CD4-positive, alpha-beta memory T cell (primary cell): ENCODE measurements at regions not wholly inside any gene's neighbourhood (a gene's known extent, or its start where the extent isn't known, plus 50 kb on each side); places are given as distances from the start of the nearest gene placed in this dataset.

Experiments used
- CTCF ChIA-PET: fragments of 350-600 bp; sonication (Branson Sonifier 250); formaldehyde crosslinking; loops from one replicate; lab custom pipeline; 2021; ENCODE audit warnings: inconsistent platforms; ENCODE audit not compliant: partially characterized antibody; lab: Charles Lee
- POLR2A ChIA-PET: fragments of 350-600 bp; sonication (Branson Sonifier 250); formaldehyde crosslinking; loops from one replicate; lab custom pipeline; 2021; ENCODE audit not compliant: partially characterized antibody; lab: Charles Lee
- DNase-seq, 5 donors: peaks; one replicate each; pipeline versions ENCODE4 v3.0.0 to v3.0.0-alpha.2; 2020 to 2022; ENCODE audit warnings: mixed read lengths in 1 of 5
- H3K27ac ChIP-seq: one replicate; pipeline ENCODE4 v1.7.0; 2013; ENCODE audit warnings: low read depth, low read length
- H3K27me3 ChIP-seq: 2 replicates; pipeline ENCODE4 v1.7.0; 2013; ENCODE audit warnings: mild to moderate bottlenecking, low read length, moderate library complexity; ENCODE audit not compliant: insufficient read depth
- H3K36me3 ChIP-seq: 2 replicates; pipeline ENCODE4 v1.7.0; 2013; ENCODE audit warnings: mild to moderate bottlenecking, low read length, moderate library complexity; ENCODE audit not compliant: insufficient read depth
- H3K4me1 ChIP-seq: 2 replicates; pipeline ENCODE4 v1.7.0; 2013; ENCODE audit warnings: mild to moderate bottlenecking, low read length, moderate library complexity; ENCODE audit not compliant: insufficient read depth
- H3K4me3 ChIP-seq, 2 donors: one replicate each; pipeline ENCODE4 v1.7.0; 2013; ENCODE audit warnings: low read length in 2 of 2, mild to moderate bottlenecking in 1 of 2
- H3K9me3 ChIP-seq, 2 donors: one replicate each; pipeline ENCODE4 v1.7.0; 2013; ENCODE audit warnings: low read length in 2 of 2, control low read depth in 1 of 2; ENCODE audit not compliant: control insufficient read depth in 1 of 2
- H3K27ac Mint-ChIP-seq, 7 donors: one replicate each; pipeline ENCODE4 v1.8.0; 2020 to 2021; ENCODE audit warnings: mixed read lengths in 7 of 7, mild to moderate bottlenecking in 6 of 7, inconsistent platforms in 3 of 7, moderate library complexity in 3 of 7
- H3K27me3 Mint-ChIP-seq, 2 donors: one replicate each; pipeline ENCODE4 v1.8.0; 2020 to 2021; ENCODE audit warnings: mixed read lengths in 2 of 2
- H3K36me3 Mint-ChIP-seq, 2 donors: one replicate each; pipeline ENCODE4 v1.8.0; 2020 to 2021; ENCODE audit warnings: mixed read lengths in 2 of 2, inconsistent platforms in 1 of 2, mild to moderate bottlenecking in 1 of 2
- H3K4me1 Mint-ChIP-seq, 4 donors: one replicate each; pipeline ENCODE4 v1.8.0; 2020 to 2021; ENCODE audit warnings: mixed read lengths in 4 of 4, mild to moderate bottlenecking in 1 of 4
- H3K4me3 Mint-ChIP-seq, 8 donors: one replicate each; pipeline ENCODE4 v1.8.0; 2020 to 2021; ENCODE audit warnings: mixed read lengths in 8 of 8, mild to moderate bottlenecking in 7 of 8, moderate library complexity in 6 of 8, inconsistent platforms in 3 of 8
- H3K9me3 Mint-ChIP-seq, 8 donors: one replicate each; pipeline ENCODE4 v1.8.0; 2020 to 2021; ENCODE audit warnings: mixed read lengths in 8 of 8, mild to moderate bottlenecking in 5 of 8, inconsistent platforms in 3 of 8, moderate library complexity in 1 of 8
- intact Hi-C: fragments of 100-400 bp; cut with micrococcal nuclease; formaldehyde crosslinking; loops from one replicate; pipeline ENCODE4 v1.15.1; 2023

DNA sequence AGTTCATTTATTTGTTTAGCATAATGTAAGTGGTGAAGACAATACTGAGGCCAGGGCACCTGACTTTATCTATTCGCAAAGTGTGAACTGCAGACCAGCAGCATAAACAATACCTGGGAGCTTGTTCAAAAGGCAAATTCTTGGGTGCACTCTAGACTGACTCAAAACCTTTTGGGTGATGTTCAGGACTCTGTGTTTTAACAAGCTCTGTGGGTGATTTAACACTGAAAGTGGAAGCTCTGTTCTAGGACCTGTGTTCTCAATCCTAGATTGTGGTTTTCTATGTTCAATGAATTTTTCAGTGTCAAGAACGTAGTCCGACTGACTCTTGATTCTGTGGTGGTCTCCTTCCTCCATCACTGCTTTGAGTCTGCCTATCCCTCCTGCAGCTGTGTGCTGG lies 71.9 kb downstream of the GPR88 start:
- intact Hi-C loops, result no loop called here
- ChIA-PET CTCF (no interaction called here), POLR2A (no interaction called here)
- H3K4me1 ChIP-seq, result peaks cover 14% of the 10 kb centered on the region
- H3K4me3 ChIP-seq, result no peak overlapping the region
- Mint-ChIP-seq H3K27ac (no peak overlapping the region), H3K27me3 (peaks cover 12 to 16% of the 10 kb centered on the region in 2 donors), H3K9me3 (peaks cover 0 to 5% (median 2%) of the 10 kb centered on the region in 8 donors), H3K4me1 (peaks cover 9 to 18% (median 15%) of the 10 kb centered on the region in 4 donors), H3K36me3 (no peaks in the 10 kb centered on the region), H3K4me3 (no peak overlapping the region)
- H3K27me3 ChIP-seq, result no peaks in the 10 kb centered on the region
- H3K9me3 ChIP-seq, result no peaks in the 10 kb centered on the region
- DNase-seq, result no peak
- no peaks in the 10 kb centered on the region for H3K36me3 ChIP-seq
- no peak overlapping the region for H3K27ac ChIP-seq

DNA sequence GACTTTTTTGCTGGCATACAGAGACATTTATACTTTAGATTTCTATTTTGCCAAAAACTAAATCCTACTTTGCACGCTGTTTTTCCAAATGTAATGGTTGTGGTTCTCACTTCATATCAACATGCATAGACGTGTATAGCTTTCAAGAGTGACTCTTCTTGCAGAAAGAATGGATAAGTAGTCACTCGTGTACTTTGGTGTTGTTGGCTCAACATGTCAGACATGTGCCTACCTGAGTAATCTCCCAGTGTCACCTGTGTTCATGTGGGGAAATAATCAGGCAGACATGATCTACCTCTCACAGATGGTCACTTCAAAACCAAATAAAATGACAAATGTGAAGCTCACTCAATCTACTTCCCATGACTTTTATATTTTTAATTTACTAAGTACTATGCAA lies 73.1 kb downstream of the GPR88 start:
- H3K4me1 Mint-ChIP-seq, result peaks cover 10 to 18% (median 15%) of the 10 kb centered on the region in 4 donors
- H3K27ac ChIP-seq, result no peak overlapping the region
- intact Hi-C loops, result no loop called here
- H3K27me3 ChIP-seq, result no peaks in the 10 kb centered on the region
- H3K9me3 Mint-ChIP-seq, result no peaks in the 10 kb centered on the region
- no peaks in the 10 kb centered on the region for H3K36me3 ChIP-seq
- no peak for DNase-seq
- H3K27me3 Mint-ChIP-seq, result peaks cover 5 to 7% of the 10 kb centered on the region in 2 donors
- H3K36me3 Mint-ChIP-seq, result no peaks in the 10 kb centered on the region
- ChIA-PET POLR2A (no interaction called here), CTCF (no interaction called here)
- H3K4me3 Mint-ChIP-seq, result no peak overlapping the region
- H3K9me3 ChIP-seq, result no peaks in the 10 kb centered on the region
- no peak overlapping the region for H3K27ac Mint-ChIP-seq
- no peak overlapping the region for H3K4me3 ChIP-seq
- peaks cover 16% of the 10 kb centered on the region for H3K4me1 ChIP-seq

DNA sequence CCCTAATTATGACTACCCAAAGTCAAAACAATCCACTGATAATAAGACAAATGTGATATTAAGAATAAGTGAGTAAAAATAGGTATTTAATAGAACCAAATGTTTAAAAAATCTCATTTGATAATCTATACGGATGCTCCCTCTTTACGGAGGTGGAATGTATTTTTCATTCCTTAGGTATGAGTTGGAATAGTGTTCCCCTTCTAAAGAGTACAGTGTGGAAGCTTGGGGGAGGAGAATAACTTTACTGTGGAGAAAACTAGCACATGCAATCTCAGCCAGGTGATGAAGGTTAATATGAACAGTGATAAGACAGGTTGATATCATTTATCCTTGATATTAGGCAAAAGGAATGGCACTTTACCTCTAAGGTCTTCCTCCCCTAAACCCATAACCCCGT lies 74.6 kb downstream of the GPR88 start:
- POLR2A ChIA-PET, result no interaction called here
- no peaks in the 10 kb centered on the region for H3K9me3 ChIP-seq
- H3K4me1 Mint-ChIP-seq, result peaks cover 10 to 18% (median 15%) of the 10 kb centered on the region in 4 donors
- H3K4me1 ChIP-seq, result peaks cover 16% of the 10 kb centered on the region
- no peaks in the 10 kb centered on the region for H3K36me3 Mint-ChIP-seq
- no peak overlapping the region for H3K27ac Mint-ChIP-seq
- H3K9me3 Mint-ChIP-seq, result no peaks in the 10 kb centered on the region
- no peaks in the 10 kb centered on the region for H3K27me3 ChIP-seq
- H3K27ac ChIP-seq, result no peak overlapping the region
- no peak for DNase-seq
- no peak overlapping the region for H3K4me3 Mint-ChIP-seq
- intact Hi-C loops, result no loop called here
- CTCF ChIA-PET, result no interaction called here
- H3K36me3 ChIP-seq, result no peaks in the 10 kb centered on the region
- no peak overlapping the region for H3K4me3 ChIP-seq
- H3K27me3 Mint-ChIP-seq, result peaks cover 1 to 2% of the 10 kb centered on the region in 2 donors

DNA sequence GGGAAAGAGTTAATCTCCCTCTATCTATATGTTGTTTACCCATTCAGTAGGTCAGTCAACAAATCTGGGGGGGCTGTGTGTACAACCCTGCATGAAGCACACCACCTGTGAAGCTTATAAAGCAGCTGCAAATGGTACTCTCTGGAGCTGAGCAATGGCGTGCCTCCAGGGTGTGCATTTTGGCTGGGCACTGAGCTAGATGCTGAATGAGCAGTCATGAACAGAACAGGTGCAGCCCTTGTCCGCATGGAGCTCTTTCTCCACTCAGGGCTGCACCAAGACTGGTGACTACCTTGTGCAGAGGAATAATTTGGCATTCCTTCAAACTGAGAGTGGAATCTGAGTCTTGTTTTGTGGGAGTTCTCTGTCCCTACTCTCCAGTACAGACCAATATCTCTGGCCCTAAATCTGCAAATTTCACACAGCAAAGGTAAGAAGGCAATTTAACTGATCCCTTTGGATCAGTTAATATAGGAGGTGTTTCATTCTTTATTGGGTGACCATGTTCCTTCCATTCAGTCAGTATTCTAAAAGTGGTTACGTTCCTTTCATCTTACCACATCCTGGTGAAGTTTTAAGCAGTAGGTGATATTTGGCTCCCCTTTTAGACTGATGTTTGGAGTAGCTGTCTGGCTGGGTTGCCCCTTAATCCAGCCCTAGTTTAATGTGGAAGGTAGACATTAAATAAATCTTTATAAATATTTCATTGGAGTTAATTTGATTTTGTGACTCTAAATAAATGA lies 76.0 kb downstream of the GPR88 start:
- intact Hi-C loops, result no loop called here
- Histone ChIP-seq H3K27me3 (no peaks in the 10 kb centered on the region), H3K4me1 (peaks cover 16% of the 10 kb centered on the region), H3K9me3 (no peaks in the 10 kb centered on the region), H3K4me3 (no peak overlapping the region), H3K27ac (no peak overlapping the region), H3K36me3 (no peaks in the 10 kb centered on the region)
- H3K4me3 Mint-ChIP-seq, result peak overlapping the region in 5 of 8 donors; percentile 1 to 70 (median 54)
- CTCF ChIA-PET, result no interaction called here
- H3K27me3 Mint-ChIP-seq, result peaks cover 2 to 3% of the 10 kb centered on the region in 2 donors
- DNase-seq, result peak in 4 of 5 donors; percentile 5 to 32 (median 15)
- POLR2A ChIA-PET, result interaction anchor here (1.4 kb wide), 1 partner anchor 9 kb away, joined by 3 read pairs; no protein-coding TSS in a partner anchor
- H3K9me3 Mint-ChIP-seq, result no peaks in the 10 kb centered on the region
- peak overlapping the region in 1 of 7 donors; percentile 45 for H3K27ac Mint-ChIP-seq
- peaks cover 10 to 18% (median 15%) of the 10 kb centered on the region in 4 donors for H3K4me1 Mint-ChIP-seq
- no peaks in the 10 kb centered on the region for H3K36me3 Mint-ChIP-seq

DNA sequence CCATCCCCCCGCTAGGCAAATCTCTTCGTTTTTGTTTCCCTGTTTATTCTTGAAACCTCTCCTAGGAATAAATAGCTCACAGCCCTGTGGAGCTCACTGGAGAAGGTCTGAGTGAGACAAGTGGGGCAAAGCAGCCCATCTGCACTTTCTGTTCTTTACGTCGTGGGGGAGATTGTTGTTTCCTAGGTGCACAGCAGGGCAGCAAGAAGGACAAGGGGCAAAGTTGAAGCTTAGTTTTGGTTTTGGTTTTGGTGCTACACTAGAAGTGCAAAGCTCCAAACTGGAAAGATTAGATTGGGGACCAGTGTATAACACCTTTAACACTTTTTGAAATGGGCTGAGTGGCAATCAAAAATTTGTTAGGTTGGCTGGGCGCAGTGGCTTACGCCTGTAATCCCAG lies 76.6 kb downstream of the GPR88 start:
- ChIA-PET CTCF (no interaction called here), POLR2A (interaction anchor here (0.6 to 1.4 kb wide), 2 partner anchors 9 to 77 kb away, joined by 3 read pairs; no protein-coding TSS in a partner anchor)
- peak in 1 of 5 donors; percentile 4 for DNase-seq
- intact Hi-C loops, result no loop called here
- no peaks in the 10 kb centered on the region for H3K9me3 Mint-ChIP-seq
- no peak overlapping the region for H3K27ac ChIP-seq
- H3K9me3 ChIP-seq, result no peaks in the 10 kb centered on the region
- peak overlapping the region; percentile 25 to 80 (median 64) for H3K4me3 Mint-ChIP-seq
- H3K27me3 ChIP-seq, result no peaks in the 10 kb centered on the region
- H3K36me3 ChIP-seq, result no peaks in the 10 kb centered on the region
- peak overlapping the region in 5 of 7 donors; percentile 5 to 85 (median 51) for H3K27ac Mint-ChIP-seq
- peaks cover 2 to 3% of the 10 kb centered on the region in 2 donors for H3K27me3 Mint-ChIP-seq
- no peaks in the 10 kb centered on the region for H3K36me3 Mint-ChIP-seq
- H3K4me1 Mint-ChIP-seq, result peaks cover 10 to 18% (median 15%) of the 10 kb centered on the region in 4 donors
- no peak overlapping the region for H3K4me3 ChIP-seq
- H3K4me1 ChIP-seq, result peaks cover 16% of the 10 kb centered on the region

DNA sequence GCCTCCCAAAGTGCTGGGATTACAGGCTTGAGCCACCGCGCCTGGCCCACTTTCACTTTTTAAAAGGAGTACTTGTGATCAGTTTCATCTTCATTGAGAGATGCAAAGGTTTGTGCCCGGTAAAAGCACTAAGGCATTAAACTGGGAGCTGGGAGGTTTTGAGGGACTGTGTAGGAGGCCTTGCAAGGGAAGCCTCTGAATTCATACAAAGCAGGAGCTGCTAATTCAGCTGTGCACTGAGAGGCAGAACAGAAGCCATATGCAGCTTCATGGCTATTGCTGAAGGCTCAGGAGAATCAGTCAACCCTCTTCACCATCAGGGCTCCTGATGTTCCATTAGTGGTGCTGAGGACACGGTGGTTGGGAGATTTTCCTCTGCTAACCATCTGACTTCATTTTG lies 77.7 kb downstream of the GPR88 start:
- Mint-ChIP-seq H3K4me1 (peaks cover 10 to 18% (median 15%) of the 10 kb centered on the region in 4 donors), H3K27ac (no peak overlapping the region), H3K36me3 (no peaks in the 10 kb centered on the region), H3K4me3 (no peak overlapping the region), H3K27me3 (peaks cover 3 to 5% of the 10 kb centered on the region in 2 donors), H3K9me3 (no peaks in the 10 kb centered on the region)
- no peak for DNase-seq
- ChIA-PET CTCF (interaction anchor here (0.6 kb wide), 1 partner anchor 78 kb away, joined by 3 read pairs; the partner anchor contains the start of gene GPR88), POLR2A (no interaction called here)
- no peaks in the 10 kb centered on the region for H3K27me3 ChIP-seq
- peaks cover 16% of the 10 kb centered on the region for H3K4me1 ChIP-seq
- H3K4me3 ChIP-seq, result no peak overlapping the region
- H3K9me3 ChIP-seq, result no peaks in the 10 kb centered on the region
- intact Hi-C loops, result no loop called here
- no peaks in the 10 kb centered on the region for H3K36me3 ChIP-seq
- no peak overlapping the region for H3K27ac ChIP-seq

DNA sequence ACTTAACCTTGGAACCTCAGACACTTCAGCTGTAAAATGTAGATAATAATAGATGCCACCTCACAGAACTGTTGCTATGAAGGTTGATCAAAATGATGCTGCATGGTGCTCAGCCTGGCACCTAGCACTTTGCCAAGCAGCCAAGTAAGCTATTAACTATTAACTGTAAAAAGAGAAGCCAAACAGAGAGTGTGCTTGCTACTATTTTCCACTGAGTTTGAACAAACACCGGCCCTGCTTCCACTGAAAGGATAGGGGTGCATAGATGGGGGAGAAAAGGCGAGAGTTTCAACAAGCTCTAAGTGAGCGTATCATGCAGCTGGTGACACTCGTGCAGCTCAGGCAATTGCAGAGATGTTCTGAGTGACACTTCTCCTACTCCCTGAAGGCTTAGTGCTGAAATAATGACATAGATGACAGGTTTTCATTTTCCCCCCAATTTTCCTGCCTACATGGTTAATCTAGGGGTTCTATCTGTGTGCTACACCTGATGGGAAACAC lies 78.2 kb downstream of the GPR88 start:
- Mint-ChIP-seq H3K27ac (no peak overlapping the region), H3K4me1 (peaks cover 10 to 18% (median 15%) of the 10 kb centered on the region in 4 donors), H3K27me3 (peaks cover 3 to 5% of the 10 kb centered on the region in 2 donors), H3K36me3 (no peaks in the 10 kb centered on the region), H3K4me3 (no peak overlapping the region), H3K9me3 (no peaks in the 10 kb centered on the region)
- CTCF ChIA-PET, result no interaction called here
- no peak for DNase-seq
- no peaks in the 10 kb centered on the region for H3K27me3 ChIP-seq
- POLR2A ChIA-PET, result no interaction called here
- intact Hi-C loops, result no loop called here
- no peaks in the 10 kb centered on the region for H3K9me3 ChIP-seq
- no peak overlapping the region for H3K4me3 ChIP-seq
- H3K27ac ChIP-seq, result no peak overlapping the region
- peaks cover 16% of the 10 kb centered on the region for H3K4me1 ChIP-seq
- no peaks in the 10 kb centered on the region for H3K36me3 ChIP-seq
